SW480 (cell line): ENCODE measurements at regions not wholly inside any gene's neighbourhood (a gene's known extent, or its start where the extent isn't known, plus 50 kb on each side); places are given as distances from the start of the nearest gene placed in this dataset.
A peak's percentile ranks its signal among the peaks of the same experiment; 100 is the strongest.
"Not testable (repeated sequence)": the region's sequence is repeated elsewhere in the genome, so short reads cannot be mapped to it uniquely, and the experiment has no call there.

Experiments used
- DNase-seq: peaks from one replicate; pipeline ENCODE4 v3.0.0-alpha.2; 2016; ENCODE audit warnings: low spot score

GRCh38 chr3:38964646-38965045 is 87.1 kb downstream of the SCN11A start:
- no peak for DNase-seq

GRCh38 chr3:38964204-38964603 is 87.5 kb downstream of the SCN11A start:
- DNase-seq, result no peak

GRCh38 chr3:38960953-38961622 is 90.7 kb downstream of the SCN11A start:
- DNase-seq, result peak; percentile 54

- DNase-seq, result no peak
Observed at GRCh38 chr3:38960042-38960622, 91.6 kb downstream of the SCN11A start.

- no peak for DNase-seq
Observed at GRCh38 chr3:38958026-38958720, 93.6 kb downstream of the SCN11A start.

- no peak for DNase-seq
Observed at GRCh38 chr3:38957296-38957695, 94.4 kb downstream of the SCN11A start.

- no peak for DNase-seq
Observed at GRCh38 chr3:38952721-38953120, 99.0 kb downstream of the SCN11A start.

- not testable (repeated sequence) for DNase-seq
Observed at GRCh38 chr3:38951167-38951566, 100.6 kb downstream of the SCN11A start.

GRCh38 chr3:38950581-38950980 is 101.2 kb downstream of the SCN11A start:
- no peak for DNase-seq

- no peak for DNase-seq
Observed at GRCh38 chr3:38949994-38950393, 101.8 kb downstream of the SCN11A start.

GRCh38 chr3:38940394-38940793 is 111.3 kb downstream of the SCN11A start:
- DNase-seq, result no peak

- DNase-seq, result no peak
Observed at GRCh38 chr3:38925351-38925750, 109.3 kb upstream of the SCN10A start.

GRCh38 chr3:38916706-38917105 is 100.7 kb upstream of the SCN10A start:
- DNase-seq, result peak; percentile 20

- DNase-seq, result peak; percentile 18
Observed at GRCh38 chr3:38907426-38907825, 91.4 kb upstream of the SCN10A start.

- DNase-seq, result no peak
Observed at GRCh38 chr3:38890426-38890825, 74.4 kb upstream of the SCN10A start.

- DNase-seq, result no peak
Observed at GRCh38 chr3:38878646-38879045, 62.6 kb upstream of the SCN10A start.
